CD4-positive, alpha-beta T cell treated with Interleukin-2 at 100 ng/mL for 4 hours (primary cell): ENCODE measurements at regions not wholly inside any gene's neighbourhood (a gene's known extent, or its start where the extent isn't known, plus 50 kb on each side); places are given as distances from the start of the nearest gene placed in this dataset.
A peak's percentile ranks its signal among the peaks of the same experiment; 100 is the strongest.
"Not testable (repeated sequence)": the region's sequence is repeated elsewhere in the genome, so short reads cannot be mapped to it uniquely, and the experiment has no call there.

Source experiments
- DNase-seq: peaks from one replicate; pipeline ENCODE4 v3.0.0-alpha.2; 2020; ENCODE audit warnings: low spot score

- no peak for DNase-seq
These were observed 233.1 kb upstream of the GRIA1 start for GRCh38 chr5:153257381-153257780.

DNA sequence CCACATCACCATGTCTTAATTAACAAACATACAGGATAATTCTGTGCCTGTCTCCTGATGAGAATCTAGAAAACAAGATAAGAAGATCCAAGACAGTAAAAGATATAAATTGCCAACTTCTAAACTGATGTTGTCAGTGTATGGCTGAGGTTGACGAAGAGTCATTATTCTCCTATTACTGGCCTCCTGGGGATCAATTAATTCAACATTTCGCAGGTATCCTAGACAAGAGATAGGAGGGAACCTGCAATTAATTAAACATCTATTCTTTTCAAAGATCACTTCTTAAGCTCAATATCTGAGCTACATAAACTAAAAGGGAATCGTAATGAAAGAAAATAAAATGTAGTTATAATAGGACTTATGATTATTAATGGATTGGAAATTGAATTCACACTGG, 232.0 kb upstream of the GRIA1 start:
- no peak for DNase-seq

- no peak for DNase-seq
These were observed 223.0 kb upstream of the GRIA1 start for GRCh38 chr5:153267506-153267905.

- no peak for DNase-seq
These were observed 214.8 kb upstream of the GRIA1 start for GRCh38 chr5:153275695-153276094.

- DNase-seq = no peak
These were observed 214.3 kb upstream of the GRIA1 start for GRCh38 chr5:153276151-153276550.

GRCh38 chr5:153296251-153296844, 194.1 kb upstream of the GRIA1 start:
- not testable (repeated sequence) for DNase-seq

DNA sequence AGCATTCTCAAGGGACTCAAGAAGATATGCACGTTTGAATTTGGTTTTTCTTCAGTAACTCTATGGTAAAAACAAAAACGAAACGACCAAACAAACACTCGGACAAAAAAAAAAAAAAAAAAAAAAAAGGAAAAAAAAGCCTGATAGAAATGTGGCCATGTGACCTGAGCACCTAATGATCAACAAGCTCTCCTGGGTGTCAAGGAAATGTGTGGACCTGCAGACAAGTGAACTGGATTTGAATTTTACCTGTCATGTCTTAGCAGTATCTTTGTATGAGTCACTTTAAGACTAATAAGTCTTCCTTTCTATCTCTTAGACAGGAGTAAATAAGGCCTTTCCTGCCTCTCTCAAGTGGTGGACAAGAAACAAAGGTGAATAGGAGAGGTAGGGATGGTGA, 190.6 kb upstream of the GRIA1 start:
- no peak for DNase-seq

GRCh38 chr5:153308282-153308681, 182.2 kb upstream of the GRIA1 start:
- no peak for DNase-seq

DNA sequence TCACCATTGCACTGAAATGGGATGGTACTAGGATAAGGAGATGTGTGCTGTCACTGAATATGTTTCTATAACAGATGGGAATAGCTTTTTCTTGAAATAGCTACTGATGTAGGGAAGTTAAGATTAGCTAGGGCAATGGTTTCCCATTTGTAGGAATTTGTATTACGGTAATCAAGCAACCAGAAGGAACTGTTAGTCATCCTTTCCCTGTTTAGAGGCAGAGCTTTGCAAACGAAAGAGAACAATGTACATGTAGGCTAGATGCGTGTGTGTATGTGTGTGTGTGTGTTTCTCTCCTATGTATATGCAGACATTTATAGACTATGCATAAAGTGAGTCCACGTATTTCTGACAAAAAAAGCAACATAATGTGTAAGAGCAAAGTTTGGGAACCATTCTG, 171.9 kb upstream of the GRIA1 start:
- no peak for DNase-seq

DNA sequence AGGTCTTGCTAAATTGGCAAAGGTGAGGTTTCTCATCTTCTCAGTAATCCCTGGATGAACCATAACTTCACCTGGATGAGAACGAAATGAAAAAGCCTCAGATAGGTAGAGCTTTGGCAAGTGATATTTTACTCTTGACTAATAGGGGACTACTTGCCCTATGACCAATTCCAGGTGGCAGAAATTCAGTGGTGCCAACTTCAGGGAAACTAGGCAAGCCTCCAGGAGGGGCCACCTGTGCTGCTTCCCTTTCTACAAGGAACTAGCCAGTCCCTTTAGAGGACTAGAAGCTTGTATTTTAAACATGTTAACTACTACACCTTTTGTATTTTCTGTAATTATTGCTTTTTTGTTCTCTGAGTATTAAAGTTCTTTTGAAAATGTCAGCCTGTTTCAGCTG, 169.0 kb upstream of the GRIA1 start:
- DNase-seq = no peak

GRCh38 chr5:153340139-153340538, 150.3 kb upstream of the GRIA1 start:
- no peak for DNase-seq

GRCh38 chr5:153340738-153341137, 149.7 kb upstream of the GRIA1 start:
- no peak for DNase-seq

DNA sequence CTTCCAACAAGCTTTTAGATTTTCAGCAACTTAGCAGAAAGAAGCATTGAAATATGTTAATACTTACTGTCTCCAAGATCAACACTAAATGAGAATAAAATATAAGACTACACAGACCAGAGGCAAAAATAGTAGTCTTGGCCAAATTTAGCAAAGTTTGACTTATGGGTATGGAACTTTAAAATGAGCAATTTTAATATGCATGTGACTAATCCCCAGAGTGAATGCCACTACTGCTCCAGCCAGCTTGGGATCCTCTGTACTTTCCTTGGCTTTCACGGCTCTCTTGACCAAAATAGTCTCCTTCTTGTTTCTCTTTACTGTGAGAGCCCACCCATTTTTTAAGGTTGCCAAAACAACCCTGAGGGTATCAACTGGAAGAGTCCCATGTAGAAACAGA, 148.0 kb upstream of the GRIA1 start:
- no peak for DNase-seq

DNA sequence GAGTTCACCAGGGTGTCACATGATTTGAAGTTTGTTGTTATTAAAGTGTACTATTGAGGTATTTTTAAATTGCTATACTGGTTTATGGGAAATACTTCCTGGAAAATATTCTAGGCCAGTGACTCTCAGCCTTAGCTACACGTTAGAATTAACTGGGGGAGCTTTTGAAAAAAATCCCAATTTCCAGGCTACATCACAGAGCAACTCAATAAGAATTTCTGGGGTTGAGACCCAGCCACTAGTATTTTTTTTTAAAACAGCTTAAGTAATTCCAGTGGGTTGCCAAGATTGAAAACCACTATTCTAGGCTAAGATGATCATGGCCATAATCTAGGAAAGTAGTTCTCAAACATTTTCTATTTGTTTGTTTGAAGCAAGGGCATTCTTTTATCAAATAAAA, 142.9 kb upstream of the GRIA1 start:
- no peak for DNase-seq

DNA sequence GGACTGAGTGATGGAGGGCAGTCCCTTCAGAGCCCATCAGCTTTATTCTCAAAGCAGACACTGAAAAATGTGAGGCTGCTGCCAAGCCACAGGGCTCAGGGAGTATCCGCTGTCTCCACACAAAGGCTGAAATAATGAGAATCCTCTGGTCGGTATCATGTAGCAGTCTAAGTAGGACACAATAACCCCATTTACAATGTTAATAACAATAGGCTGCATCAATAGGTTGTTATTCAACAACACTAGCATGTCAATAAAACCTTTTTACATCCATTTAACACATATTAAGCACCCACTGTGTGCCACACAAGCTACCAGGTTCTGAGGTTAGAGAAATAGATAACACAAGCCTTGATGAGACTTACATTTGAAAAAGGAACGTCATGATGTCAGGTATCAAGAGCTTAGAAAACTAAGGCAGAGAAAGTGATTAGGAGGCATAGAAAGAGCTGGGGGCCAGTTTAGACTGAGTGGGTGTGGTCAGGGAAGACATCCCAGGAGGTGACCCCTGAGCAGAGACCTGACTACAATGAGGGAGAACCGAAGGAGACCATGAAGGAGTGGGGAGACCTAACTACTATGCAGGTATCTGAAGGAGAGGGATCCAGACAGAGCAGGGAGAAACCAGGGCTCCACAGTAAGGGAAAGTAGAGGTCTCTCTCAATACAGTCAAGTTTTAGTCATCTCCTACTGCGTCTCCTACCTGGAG, 140.1 kb upstream of the GRIA1 start:
- DNase-seq = no peak

DNA sequence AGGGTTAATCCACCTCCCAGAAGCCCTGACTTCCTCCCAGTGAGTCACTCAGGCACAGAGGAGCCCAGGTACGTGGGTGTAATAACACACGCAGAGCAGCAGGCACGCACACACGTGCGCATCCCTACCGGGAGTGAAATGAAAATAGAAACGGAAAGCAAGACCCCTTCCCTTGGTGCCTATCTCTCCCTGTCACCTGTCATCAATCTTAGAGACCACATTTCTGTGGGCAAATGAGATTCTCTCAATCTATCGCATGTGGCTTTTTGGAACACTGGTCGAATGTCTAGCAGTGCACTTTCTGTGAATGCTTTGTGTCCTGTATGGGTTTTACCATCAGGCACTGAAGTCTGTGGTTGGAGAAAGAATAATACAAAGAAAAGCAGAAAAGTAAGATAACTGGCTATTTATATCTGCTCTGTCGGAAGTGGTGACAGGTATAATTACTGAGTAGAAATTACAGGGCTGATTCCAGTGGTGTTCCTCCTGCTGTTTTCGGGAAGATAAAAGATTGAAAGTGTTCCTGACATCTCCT, 137.7 kb upstream of the GRIA1 start:
- DNase-seq = peak; percentile 5

- DNase-seq = no peak
These were observed 132.9 kb upstream of the GRIA1 start for GRCh38 chr5:153357493-153358112.

GRCh38 chr5:153358315-153358976, 132.0 kb upstream of the GRIA1 start:
- DNase-seq = no peak

- no peak for DNase-seq
These were observed 129.6 kb upstream of the GRIA1 start for GRCh38 chr5:153360860-153361259.

- DNase-seq = no peak
These were observed 128.6 kb upstream of the GRIA1 start for GRCh38 chr5:153361735-153362409.

DNA sequence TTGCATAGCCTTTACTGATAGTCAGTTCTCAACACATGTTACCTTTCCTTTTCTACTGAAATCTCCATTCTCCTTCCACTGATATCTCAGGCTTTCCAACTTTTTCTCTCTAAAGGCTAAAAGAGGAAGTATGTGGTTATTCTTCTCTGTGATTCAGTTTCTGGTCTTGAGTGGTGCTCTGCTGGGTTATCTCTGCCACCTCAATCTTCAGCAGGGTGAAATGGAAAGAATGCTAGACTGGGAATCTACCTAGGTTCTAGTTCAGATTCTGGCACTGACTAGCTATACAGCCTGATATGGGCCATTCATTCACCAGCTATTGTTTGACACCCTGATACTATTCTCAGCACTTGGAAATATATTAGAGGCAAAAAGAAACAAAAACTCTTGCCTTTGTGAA, 124.9 kb upstream of the GRIA1 start:
- DNase-seq = no peak

- no peak for DNase-seq
These were observed 123.0 kb upstream of the GRIA1 start for GRCh38 chr5:153367466-153367865.
